HepG2 (cell line): ENCODE measurements at regions not wholly inside any gene's neighbourhood (a gene's known extent, or its start where the extent isn't known, plus 50 kb on each side); places are given as distances from the start of the nearest gene placed in this dataset.

ENCODE experiments used
- ATAC-seq: fragments of 200-7000 bp; cut with Tn5 transposase; 3 replicates; pipeline ENCODE4 v1.9.1; 2020; ENCODE audit warnings: mild to moderate bottlenecking, moderate library complexity
- BruUV-seq: library from RNA; stranded (reverse); fragments of 400-500 nt; replicated peaks from 2 replicates; lab custom pipeline; 2021; lab: Mats Ljungman, UMichigan
- CTCF ChIA-PET: fragments of 300-600 bp; formaldehyde crosslinking; extraction: SDS; loops from one replicate; lab custom pipeline; 2021; ENCODE audit warnings: low total read pairs, inconsistent platforms, low intra/inter-chr PET ratio; lab: Yijun Ruan, JAX
- POLR2A ChIA-PET: fragments of 350-600 bp; sonication (Branson Sonifier 250); formaldehyde crosslinking; loops from one replicate; lab custom pipeline; 2020; ENCODE audit warnings: antibody characterized with exemption, inconsistent platforms; lab: Yijun Ruan, JAX
- DNase-seq: peaks from one replicate; pipeline ENCODE4 v3.0.0-alpha.2; 2015; ENCODE audit warnings: low spot score
- FAIRE-seq: peaks from 3 replicates; lab custom pipeline; 2011; peaks lifted over from hg19 to GRCh38; lab: Jason Lieb, UNC
- H2AFZ ChIP-seq: one replicate; pipeline ENCODE4 v1.6.1; 2011; ENCODE audit warnings: low read length, inconsistent platforms
- H3K27ac ChIP-seq: fragments of 300-600 bp; 3 replicates; pipeline ENCODE4 v1.8.0; 2011; ENCODE audit warnings: mixed run types, mild to moderate bottlenecking, mixed read lengths, low read length, inconsistent platforms; ENCODE audit not compliant: insufficient read depth; ENCODE audit errors: extremely low read length
- H3K27me3 ChIP-seq, 2 experiments: fragments of 200-600 bp in 1 of 2; 2 replicates in 1 of 2; 3 replicates in 1 of 2; pipeline versions ENCODE4 v1.6.0 to v1.8.0; 2011; ENCODE audit warnings: low read length in 2 of 2, mild to moderate bottlenecking in 2 of 2, moderate library complexity in 2 of 2, inconsistent platforms in 1 of 2; ENCODE audit not compliant: insufficient read depth in 2 of 2, control insufficient read depth in 1 of 2
- H3K36me3 ChIP-seq, 2 experiments: fragments of 200-600 bp in 1 of 2; replicated peaks in 1 of 2; 2 replicates in 1 of 2; 3 replicates in 1 of 2; pipeline versions ENCODE4 v1.5.1 to v1.8.0; 2011; ENCODE audit warnings: low read length in 2 of 2, inconsistent platforms in 1 of 2; ENCODE audit not compliant: insufficient read depth in 2 of 2, control insufficient read depth in 1 of 2
- H3K4me1 ChIP-seq: 2 replicates; pipeline ENCODE4 v1.5.1; 2012; ENCODE audit warnings: low read length, inconsistent platforms; ENCODE audit not compliant: insufficient read depth
- H3K4me2 ChIP-seq: 2 replicates; pipeline ENCODE4 v1.6.0; 2011; ENCODE audit warnings: low read depth, low read length, inconsistent platforms
- H3K4me3 ChIP-seq, 3 experiments: fragments of 200-600 bp in 1 of 3; sonication (generic), shearing (Covaris generic) in 1 of 3; replicated peaks in 1 of 3; 2 replicates each; pipeline ENCODE4 v1.5.1; 2011 to 2016; ENCODE audit warnings: low read length in 3 of 3, inconsistent platforms in 2 of 3, low read depth in 2 of 3, mild to moderate bottlenecking in 2 of 3, control low read depth in 1 of 3, mixed read lengths in 1 of 3; ENCODE audit not compliant: insufficient read depth in 1 of 3
- H3K79me2 ChIP-seq: one replicate; pipeline ENCODE4 v1.6.1; 2011; ENCODE audit warnings: low read length, inconsistent platforms; ENCODE audit not compliant: insufficient read depth
- H3K9ac ChIP-seq: 2 replicates; pipeline ENCODE4 v1.6.0; 2011; ENCODE audit warnings: mild to moderate bottlenecking, low read depth, low read length, inconsistent platforms; ENCODE audit not compliant: insufficient read depth
- H3K9me3 ChIP-seq: 2 replicates; pipeline ENCODE4 v1.5.1; 2012; ENCODE audit warnings: mild to moderate bottlenecking, low read length
- H4K20me1 ChIP-seq: 2 replicates; pipeline ENCODE4 v1.6.0; 2011; ENCODE audit warnings: inconsistent platforms, mild to moderate bottlenecking, low read length, moderate library complexity; ENCODE audit not compliant: insufficient read depth
- PRDM15 ChIP-seq: sonication (generic); formaldehyde crosslinking; IDR thresholded peaks from 2 replicates; pipeline ENCODE4 v1.4.0; 2020; ENCODE audit warnings: missing genetic modification reagents
- PTBP1 ChIP-seq: fragments of 200-400 bp; formaldehyde crosslinking; IDR thresholded peaks from 2 replicates; pipeline ENCODE4 v1.6.1; 2018; ENCODE audit warnings: low read length, low read depth; ENCODE audit not compliant: poor library complexity, severe bottlenecking
- RCOR2 ChIP-seq: IDR thresholded peaks from 2 replicates; pipeline ENCODE4 v1.6.1; 2016; ENCODE audit warnings: missing biosample characterization, missing genetic modification reagents
- ZBTB2 ChIP-seq: sonication (generic); formaldehyde crosslinking; IDR thresholded peaks from 2 replicates; pipeline ENCODE4 v1.8.0; 2022; ENCODE audit warnings: low read depth, missing genetic modification reagents
- WGBS: methylation state at CpG from one replicate; pipeline ENCODE4 v1.1.6; 2017; ENCODE audit warnings: low lambda C conversion rate; 5-methylcytosine and 5-hydroxymethylcytosine counted together
- in situ Hi-C: cut with HindIII; loops from 2 replicates; pipeline ENCODE4 v1.10.0; 2017; ENCODE audit warnings: low pct_unique_long_range_greater_than_20kb; ENCODE audit not compliant: extremely low pct_ligation_motif_present
- intact Hi-C: fragments of 100-400 bp; cut with micrococcal nuclease; formaldehyde crosslinking; loops from one replicate; pipeline ENCODE4 v1.10.0; 2022; ENCODE audit not compliant: unreplicated experiment

- DNase-seq = no peak
- no TSS peak for BruUV-seq
- ATAC-seq = no peak
Observed at GRCh38 chr4:155011163-155011780, 197.2 kb upstream of the NPY2R start.

More at GRCh38 chr4:155011163-155011780, 197.2 kb upstream of the NPY2R start:
- no peaks in the 10 kb centered on the region for H3K36me3 ChIP-seq
- in situ Hi-C loops = no loop called here
- no peaks in the 10 kb centered on the region for H3K27me3 ChIP-seq
- no peak overlapping the region for H3K9ac ChIP-seq
- no peak overlapping the region for H3K4me2 ChIP-seq
- no peak overlapping the region for H3K27ac ChIP-seq
- no peak for FAIRE-seq
- no peaks in the 10 kb centered on the region for H4K20me1 ChIP-seq
- H3K4me3 ChIP-seq = no peak overlapping the region
- H2AFZ ChIP-seq = no peak overlapping the region
- WGBS = 15% methylated on average over 4 of the region's 4 CpGs
- POLR2A ChIA-PET = no interaction called here
- H3K9me3 ChIP-seq = no peaks in the 10 kb centered on the region
- H3K4me1 ChIP-seq = no peaks in the 10 kb centered on the region
- CTCF ChIA-PET = no interaction called here
- H3K79me2 ChIP-seq = no peaks in the 10 kb centered on the region
- TF ChIP-seq PRDM15 (CRISPR knock-in tag) = no peak
- TF ChIP-seq PTBP1 = no peak
- TF ChIP-seq RCOR2 = no peak
- TF ChIP-seq ZBTB2 = no peak
- intact Hi-C loops = no loop called here
